ENCODE measurements at regions not wholly inside any gene's neighbourhood (a gene's known extent, or its start where the extent isn't known, plus 50 kb on each side); places are given as distances from the start of the nearest gene placed in this dataset.

DNA sequence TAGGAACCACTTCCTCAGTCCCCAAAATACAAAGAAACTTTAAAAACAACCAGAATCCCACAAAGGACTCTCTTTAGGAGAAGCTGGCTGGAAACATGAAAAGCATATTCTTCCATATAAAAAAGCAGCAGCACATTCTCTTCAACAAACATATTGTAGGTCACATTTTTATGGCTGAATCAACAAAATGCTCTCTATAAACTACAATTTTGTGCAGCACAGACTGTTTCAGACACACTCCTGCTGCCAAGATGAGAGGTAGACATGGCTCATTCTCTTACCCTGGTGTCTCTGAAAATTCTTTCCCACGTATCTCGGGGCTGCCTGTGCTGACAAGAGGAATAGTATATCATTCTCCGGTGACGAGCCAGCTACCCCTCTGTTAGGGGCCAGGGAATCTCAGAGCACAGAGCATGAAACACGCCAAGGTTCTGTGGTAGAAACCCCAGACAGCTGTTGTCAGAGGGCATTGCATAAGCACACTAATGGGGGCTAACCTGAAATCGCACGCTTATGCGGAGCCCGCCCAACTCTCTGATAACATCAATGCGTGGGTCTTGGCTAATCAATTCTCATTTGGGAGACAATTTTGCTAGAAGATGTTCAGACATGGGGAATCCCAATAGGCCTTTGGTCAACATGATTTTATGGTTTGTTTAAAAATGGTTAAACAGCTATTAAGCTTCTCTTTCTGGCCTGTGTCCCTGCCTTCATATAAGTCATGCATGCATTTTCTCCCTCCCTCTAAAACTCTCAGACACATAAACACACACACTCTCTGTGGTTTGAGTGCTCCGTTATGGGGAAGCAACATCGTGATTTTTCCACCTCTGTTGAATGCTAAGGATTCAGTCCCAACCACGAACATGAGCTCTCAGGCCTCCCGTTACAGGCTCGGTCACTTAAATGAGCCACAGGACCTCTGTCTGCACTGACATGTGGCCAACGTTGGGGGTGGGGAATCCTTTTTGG, 177.5 kb downstream of the INO80D start:
- TF ChIP-seq ZBTB21 (CRISPR knock-in tag; IDR thresholded peaks at IDR 0.05; ENCODE audit: borderline replicate concordance): no peak
- TF ChIP-seq, protein P1, sequence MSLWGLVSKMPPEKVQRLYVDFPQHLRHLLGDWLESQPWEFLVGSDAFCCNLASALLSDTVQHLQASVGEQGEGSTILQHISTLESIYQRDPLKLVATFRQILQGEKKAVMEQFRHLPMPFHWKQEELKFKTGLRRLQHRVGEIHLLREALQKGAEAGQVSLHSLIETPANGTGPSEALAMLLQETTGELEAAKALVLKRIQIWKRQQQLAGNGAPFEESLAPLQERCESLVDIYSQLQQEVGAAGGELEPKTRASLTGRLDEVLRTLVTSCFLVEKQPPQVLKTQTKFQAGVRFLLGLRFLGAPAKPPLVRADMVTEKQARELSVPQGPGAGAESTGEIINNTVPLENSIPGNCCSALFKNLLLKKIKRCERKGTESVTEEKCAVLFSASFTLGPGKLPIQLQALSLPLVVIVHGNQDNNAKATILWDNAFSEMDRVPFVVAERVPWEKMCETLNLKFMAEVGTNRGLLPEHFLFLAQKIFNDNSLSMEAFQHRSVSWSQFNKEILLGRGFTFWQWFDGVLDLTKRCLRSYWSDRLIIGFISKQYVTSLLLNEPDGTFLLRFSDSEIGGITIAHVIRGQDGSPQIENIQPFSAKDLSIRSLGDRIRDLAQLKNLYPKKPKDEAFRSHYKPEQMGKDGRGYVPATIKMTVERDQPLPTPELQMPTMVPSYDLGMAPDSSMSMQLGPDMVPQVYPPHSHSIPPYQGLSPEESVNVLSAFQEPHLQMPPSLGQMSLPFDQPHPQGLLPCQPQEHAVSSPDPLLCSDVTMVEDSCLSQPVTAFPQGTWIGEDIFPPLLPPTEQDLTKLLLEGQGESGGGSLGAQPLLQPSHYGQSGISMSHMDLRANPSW (CRISPR knock-in tag; conservative IDR thresholded peaks at IDR 0.05; ENCODE audit: low read depth): no peak
- TF ChIP-seq, protein P2, sequence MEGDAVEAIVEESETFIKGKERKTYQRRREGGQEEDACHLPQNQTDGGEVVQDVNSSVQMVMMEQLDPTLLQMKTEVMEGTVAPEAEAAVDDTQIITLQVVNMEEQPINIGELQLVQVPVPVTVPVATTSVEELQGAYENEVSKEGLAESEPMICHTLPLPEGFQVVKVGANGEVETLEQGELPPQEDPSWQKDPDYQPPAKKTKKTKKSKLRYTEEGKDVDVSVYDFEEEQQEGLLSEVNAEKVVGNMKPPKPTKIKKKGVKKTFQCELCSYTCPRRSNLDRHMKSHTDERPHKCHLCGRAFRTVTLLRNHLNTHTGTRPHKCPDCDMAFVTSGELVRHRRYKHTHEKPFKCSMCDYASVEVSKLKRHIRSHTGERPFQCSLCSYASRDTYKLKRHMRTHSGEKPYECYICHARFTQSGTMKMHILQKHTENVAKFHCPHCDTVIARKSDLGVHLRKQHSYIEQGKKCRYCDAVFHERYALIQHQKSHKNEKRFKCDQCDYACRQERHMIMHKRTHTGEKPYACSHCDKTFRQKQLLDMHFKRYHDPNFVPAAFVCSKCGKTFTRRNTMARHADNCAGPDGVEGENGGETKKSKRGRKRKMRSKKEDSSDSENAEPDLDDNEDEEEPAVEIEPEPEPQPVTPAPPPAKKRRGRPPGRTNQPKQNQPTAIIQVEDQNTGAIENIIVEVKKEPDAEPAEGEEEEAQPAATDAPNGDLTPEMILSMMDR (IDR thresholded peaks at IDR 0.05): no peak
- no peak for TF ChIP-seq TP53 (CRISPR knock-in tag; IDR thresholded peaks at IDR 0.05)
- TF ChIP-seq, protein P3, sequence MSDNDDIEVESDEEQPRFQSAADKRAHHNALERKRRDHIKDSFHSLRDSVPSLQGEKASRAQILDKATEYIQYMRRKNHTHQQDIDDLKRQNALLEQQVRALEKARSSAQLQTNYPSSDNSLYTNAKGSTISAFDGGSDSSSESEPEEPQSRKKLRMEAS (CRISPR knock-in tag; IDR thresholded peaks at IDR 0.05): no peak
- TF ChIP-seq MYBL2 (CRISPR knock-in tag; IDR thresholded peaks at IDR 0.05): no peak
- no peak for TF ChIP-seq RELA (CRISPR knock-in tag; IDR thresholded peaks at IDR 0.05; ENCODE audit: borderline replicate concordance)
- no peak for TF ChIP-seq TEAD4 (CRISPR knock-in tag; IDR thresholded peaks at IDR 0.05)
- TF ChIP-seq, protein P4, sequence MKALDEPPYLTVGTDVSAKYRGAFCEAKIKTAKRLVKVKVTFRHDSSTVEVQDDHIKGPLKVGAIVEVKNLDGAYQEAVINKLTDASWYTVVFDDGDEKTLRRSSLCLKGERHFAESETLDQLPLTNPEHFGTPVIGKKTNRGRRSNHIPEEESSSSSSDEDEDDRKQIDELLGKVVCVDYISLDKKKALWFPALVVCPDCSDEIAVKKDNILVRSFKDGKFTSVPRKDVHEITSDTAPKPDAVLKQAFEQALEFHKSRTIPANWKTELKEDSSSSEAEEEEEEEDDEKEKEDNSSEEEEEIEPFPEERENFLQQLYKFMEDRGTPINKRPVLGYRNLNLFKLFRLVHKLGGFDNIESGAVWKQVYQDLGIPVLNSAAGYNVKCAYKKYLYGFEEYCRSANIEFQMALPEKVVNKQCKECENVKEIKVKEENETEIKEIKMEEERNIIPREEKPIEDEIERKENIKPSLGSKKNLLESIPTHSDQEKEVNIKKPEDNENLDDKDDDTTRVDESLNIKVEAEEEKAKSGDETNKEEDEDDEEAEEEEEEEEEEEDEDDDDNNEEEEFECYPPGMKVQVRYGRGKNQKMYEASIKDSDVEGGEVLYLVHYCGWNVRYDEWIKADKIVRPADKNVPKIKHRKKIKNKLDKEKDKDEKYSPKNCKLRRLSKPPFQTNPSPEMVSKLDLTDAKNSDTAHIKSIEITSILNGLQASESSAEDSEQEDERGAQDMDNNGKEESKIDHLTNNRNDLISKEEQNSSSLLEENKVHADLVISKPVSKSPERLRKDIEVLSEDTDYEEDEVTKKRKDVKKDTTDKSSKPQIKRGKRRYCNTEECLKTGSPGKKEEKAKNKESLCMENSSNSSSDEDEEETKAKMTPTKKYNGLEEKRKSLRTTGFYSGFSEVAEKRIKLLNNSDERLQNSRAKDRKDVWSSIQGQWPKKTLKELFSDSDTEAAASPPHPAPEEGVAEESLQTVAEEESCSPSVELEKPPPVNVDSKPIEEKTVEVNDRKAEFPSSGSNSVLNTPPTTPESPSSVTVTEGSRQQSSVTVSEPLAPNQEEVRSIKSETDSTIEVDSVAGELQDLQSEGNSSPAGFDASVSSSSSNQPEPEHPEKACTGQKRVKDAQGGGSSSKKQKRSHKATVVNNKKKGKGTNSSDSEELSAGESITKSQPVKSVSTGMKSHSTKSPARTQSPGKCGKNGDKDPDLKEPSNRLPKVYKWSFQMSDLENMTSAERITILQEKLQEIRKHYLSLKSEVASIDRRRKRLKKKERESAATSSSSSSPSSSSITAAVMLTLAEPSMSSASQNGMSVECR (CRISPR knock-in tag; IDR thresholded peaks at IDR 0.05; ENCODE audit: borderline replicate concordance): no peak
- TF ChIP-seq NFYB (CRISPR knock-in tag; conservative IDR thresholded peaks at IDR 0.05; ENCODE audit: low read depth): no peak
- TF ChIP-seq ATF1 (CRISPR knock-in tag; IDR thresholded peaks at IDR 0.05): no peak
- no peak for TF ChIP-seq CREB1 (CRISPR knock-in tag; IDR thresholded peaks at IDR 0.05)

All from WTC11 (cell line).